Caco-2 (cell line): ENCODE measurements at regions not wholly inside any gene's neighbourhood (a gene's known extent, or its start where the extent isn't known, plus 50 kb on each side); places are given as distances from the start of the nearest gene placed in this dataset.

ENCODE experiments used
- BruUV-seq: library from RNA; stranded (reverse); fragments of 400-500 nt; replicated peaks from 2 replicates; lab custom pipeline; 2021; lab: Mats Ljungman, UMichigan
- CTCF ChIA-PET: fragments of 300-600 bp; sonication (Branson Sonifier 250); formaldehyde crosslinking; loops from one replicate; lab custom pipeline; 2022; ENCODE audit warnings: antibody characterized with exemption; lab: Charles Lee
- POLR2A ChIA-PET: fragments of 300-600 bp; sonication (Branson Sonifier 250); formaldehyde crosslinking; loops from one replicate; lab custom pipeline; 2022; ENCODE audit warnings: antibody characterized with exemption; lab: Charles Lee
- DNase-seq, 2 experiments: peaks; one replicate each; pipeline versions ENCODE4 v3.0.0 to v3.0.0-alpha.2; 2020 to 2022
- H3K27me3 ChIP-seq: replicated peaks from 2 replicates; pipeline ENCODE4 v1.6.0; 2011; ENCODE audit warnings: low read length; ENCODE audit not compliant: control insufficient read depth, insufficient read depth
- H3K36me3 ChIP-seq: 2 replicates; pipeline ENCODE4 v1.5.1; 2011; ENCODE audit warnings: low read length; ENCODE audit not compliant: control insufficient read depth, insufficient read depth
- H3K4me1 ChIP-seq: fragments of 250-450 bp; sonication (Bioruptor Pico); 2 replicates; pipeline ENCODE4 v1.5.1; 2020; ENCODE audit warnings: mild to moderate bottlenecking
- H3K4me3 ChIP-seq: 2 replicates; pipeline ENCODE4 v1.5.1; 2011; ENCODE audit warnings: low read depth, mild to moderate bottlenecking, control low read depth, low read length
- H3K9me3 ChIP-seq: fragments of 250-450 bp; sonication (Bioruptor Pico); 2 replicates; pipeline ENCODE4 v1.5.1; 2020; ENCODE audit warnings: mild to moderate bottlenecking, moderate library complexity
- H3K27ac Mint-ChIP-seq: one replicate; pipeline ENCODE4 v1.8.0; 2022; ENCODE audit warnings: mixed read lengths; ENCODE audit not compliant: unreplicated experiment
- H3K27me3 Mint-ChIP-seq: one replicate; pipeline ENCODE4 v1.8.0; 2022; ENCODE audit warnings: mixed read lengths; ENCODE audit not compliant: insufficient read depth, unreplicated experiment
- H3K36me3 Mint-ChIP-seq: one replicate; pipeline ENCODE4 v1.8.0; 2022; ENCODE audit warnings: mild to moderate bottlenecking, mixed read lengths; ENCODE audit not compliant: insufficient read depth, unreplicated experiment
- H3K4me1 Mint-ChIP-seq: one replicate; pipeline ENCODE4 v1.8.0; 2022; ENCODE audit warnings: low read depth, mixed read lengths; ENCODE audit not compliant: unreplicated experiment
- H3K4me3 Mint-ChIP-seq: one replicate; pipeline ENCODE4 v1.8.0; 2022; ENCODE audit warnings: mild to moderate bottlenecking, moderate library complexity, mixed read lengths; ENCODE audit not compliant: unreplicated experiment
- H3K9me3 Mint-ChIP-seq: one replicate; pipeline ENCODE4 v1.8.0; 2022; ENCODE audit warnings: mixed read lengths; ENCODE audit not compliant: unreplicated experiment
- CTCF ChIP-seq, 2 experiments: fragments of 200-600 bp in 1 of 2; IDR thresholded peaks; 1 replicate in 1 of 2; 2 replicates in 1 of 2; pipeline versions ENCODE4 v1.5.1 to v1.8.0; 2011 to 2022; ENCODE audit warnings: antibody characterized with exemption in 1 of 2, control low read depth in 1 of 2, inconsistent platforms in 1 of 2, low read depth in 1 of 2, low read length in 1 of 2, mild to moderate bottlenecking in 1 of 2, moderate library complexity in 1 of 2; ENCODE audit not compliant: insufficient read depth in 1 of 2, severe bottlenecking in 1 of 2, unreplicated experiment in 1 of 2
- intact Hi-C: fragments of 100-400 bp; cut with micrococcal nuclease; formaldehyde crosslinking; loops from one replicate; pipeline ENCODE4 v1.10.0; 2022; ENCODE audit not compliant: unreplicated experiment

GRCh38 chr7:116317907-116318306 is 107.6 kb downstream of the TES start:
- no peak for DNase-seq
- Histone ChIP-seq H3K27me3 (no peaks in the 10 kb centered on the region), H3K36me3 (no peaks in the 10 kb centered on the region), H3K4me1 (no peaks in the 10 kb centered on the region), H3K4me3 (no peak overlapping the region), H3K9me3 (no peaks in the 10 kb centered on the region)
- ChIA-PET POLR2A (interaction anchor here (0.6 kb wide), 1 partner anchor 20 kb away, joined by 4 read pairs; no protein-coding TSS in a partner anchor), CTCF (no interaction called here)
- no peak for TF ChIP-seq CTCF (IDR thresholded peaks at IDR 0.05; ENCODE audit: insufficient read depth in 1 of 2, low read depth in 1 of 2, low read length in 1 of 2, severe bottlenecking in 1 of 2, unreplicated experiment in 1 of 2)
- Mint-ChIP-seq H3K27ac (no peak overlapping the region), H3K36me3 (no peaks in the 10 kb centered on the region), H3K9me3 (peaks cover 9% of the 10 kb centered on the region), H3K4me3 (no peak overlapping the region), H3K27me3 (no peaks in the 10 kb centered on the region), H3K4me1 (peaks cover 7% of the 10 kb centered on the region)
- BruUV-seq: no TSS peak
- intact Hi-C loops: no loop called here

- Mint-ChIP-seq H3K36me3 (no peaks in the 10 kb centered on the region), H3K9me3 (peaks cover 17% of the 10 kb centered on the region), H3K27ac (no peak overlapping the region), H3K4me1 (peaks cover 8% of the 10 kb centered on the region), H3K4me3 (no peak overlapping the region), H3K27me3 (no peaks in the 10 kb centered on the region)
- BruUV-seq: no TSS peak
- Histone ChIP-seq H3K4me3 (no peak overlapping the region), H3K9me3 (no peaks in the 10 kb centered on the region), H3K4me1 (no peaks in the 10 kb centered on the region), H3K36me3 (no peaks in the 10 kb centered on the region), H3K27me3 (no peaks in the 10 kb centered on the region)
- intact Hi-C loops: no loop called here
- TF ChIP-seq CTCF (IDR thresholded peaks at IDR 0.05; ENCODE audit: insufficient read depth in 1 of 2, low read depth in 1 of 2, low read length in 1 of 2, severe bottlenecking in 1 of 2, unreplicated experiment in 1 of 2): no peak
- ChIA-PET CTCF (no interaction called here), POLR2A (no interaction called here)
- no peak for DNase-seq
Measured at GRCh38 chr7:116322541-116322940, 112.2 kb downstream of the TES start.

- ChIA-PET POLR2A (no interaction called here), CTCF (no interaction called here)
- Mint-ChIP-seq H3K36me3 (no peaks in the 10 kb centered on the region), H3K4me3 (no peak overlapping the region), H3K27me3 (no peaks in the 10 kb centered on the region), H3K9me3 (peaks cover 12% of the 10 kb centered on the region), H3K4me1 (peaks cover 8% of the 10 kb centered on the region), H3K27ac (peak overlapping the region; percentile 8)
- no peaks in the 10 kb centered on the region for H3K4me1 ChIP-seq
- TF ChIP-seq CTCF (IDR thresholded peaks at IDR 0.05; ENCODE audit: insufficient read depth in 1 of 2, low read depth in 1 of 2, low read length in 1 of 2, severe bottlenecking in 1 of 2, unreplicated experiment in 1 of 2): no peak
- intact Hi-C loops: no loop called here
- no peak overlapping the region for H3K4me3 ChIP-seq
- H3K27me3 ChIP-seq: no peaks in the 10 kb centered on the region
- no peak for DNase-seq
- no TSS peak for BruUV-seq
- H3K36me3 ChIP-seq: no peaks in the 10 kb centered on the region
- no peaks in the 10 kb centered on the region for H3K9me3 ChIP-seq
Measured at GRCh38 chr7:116324582-116324981, 114.2 kb downstream of the TES start.
